T-helper 1 cell treated with Interleukin-12 subunit alpha and Interleukin-12 subunit beta and Interleukin-4 antibody, amounts not matched to agents 30 ng/mL and 1 ng/mL, for 36 hours (primary cell): ENCODE measurements at regions not wholly inside any gene's neighbourhood (a gene's known extent, or its start where the extent isn't known, plus 50 kb on each side); places are given as distances from the start of the nearest gene placed in this dataset.
"Not testable (repeated sequence)": the region's sequence is repeated elsewhere in the genome, so short reads cannot be mapped to it uniquely, and the experiment has no call there.

Experiments used
- intact Hi-C: fragments of 100-400 bp; cut with micrococcal nuclease; formaldehyde crosslinking; loops from one replicate; pipeline ENCODE4 v1.15.1; 2024

DNA sequence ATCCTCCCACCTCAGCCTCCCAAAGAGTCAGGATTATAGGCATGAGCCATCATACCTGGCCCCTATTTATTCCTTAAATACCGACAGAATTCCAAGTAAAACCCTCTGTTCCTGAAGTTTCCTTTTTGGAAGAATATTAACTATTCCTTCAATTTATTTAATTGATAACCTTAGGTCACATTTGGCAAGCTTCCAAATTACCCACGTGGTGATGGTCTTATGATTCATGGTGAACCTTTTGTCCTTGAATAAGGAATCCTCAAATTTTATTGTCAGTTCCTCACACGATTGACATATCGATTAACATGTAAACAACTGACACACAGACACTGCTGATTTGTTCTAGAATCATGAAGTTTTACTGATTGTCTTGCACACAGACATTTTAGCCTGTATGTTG is 130.6 kb upstream of the LRRC61 start:
- intact Hi-C loops = not testable (repeated sequence)

DNA sequence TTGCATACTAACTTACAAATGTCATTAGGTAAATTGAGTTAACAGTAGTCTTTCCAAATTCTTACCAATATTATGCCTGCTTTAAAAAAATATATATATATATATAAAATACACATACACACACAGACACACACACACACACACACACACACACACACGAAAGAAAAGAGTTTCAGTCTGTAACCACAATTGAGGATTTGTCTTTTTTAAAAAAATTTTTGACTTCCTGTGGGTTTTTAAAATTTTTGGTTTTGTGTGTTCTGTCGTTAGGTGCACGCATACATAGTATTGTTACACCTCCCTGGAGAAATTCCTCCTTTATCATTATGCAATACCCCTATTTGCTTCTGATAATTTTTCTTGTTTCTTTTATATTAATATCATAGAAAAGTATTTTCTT is 129.3 kb upstream of the LRRC61 start:
- intact Hi-C loops = not testable (repeated sequence)
